ENCODE measurements at regions not wholly inside any gene's neighbourhood (a gene's known extent, or its start where the extent isn't known, plus 50 kb on each side); places are given as distances from the start of the nearest gene placed in this dataset.

GRCh38 chr3:167188592-167188991 is 191.5 kb downstream of the ZBBX start:
- no peak for TF ChIP-seq CTCF (conservative IDR thresholded peaks at IDR 0.05; ENCODE audit: low read depth)
- CTCF ChIA-PET = no interaction called here

GRCh38 chr3:167187221-167187620 is 192.9 kb downstream of the ZBBX start:
- TF ChIP-seq CTCF (conservative IDR thresholded peaks at IDR 0.05; ENCODE audit: low read depth) = no peak
- H3K27ac ChIP-seq = no peak overlapping the region
- ChIA-PET POLR2A (ENCODE audit: low non-redundant PET) (no interaction called here), CTCF (no interaction called here)
- DNase-seq (ENCODE audit: low spot score) = no peak

More at GRCh38 chr3:167188592-167188991, 191.5 kb downstream of the ZBBX start:
- no peak for DNase-seq (ENCODE audit: low spot score)
- POLR2A ChIA-PET (ENCODE audit: low non-redundant PET) = no interaction called here
- H3K27ac ChIP-seq = no peak overlapping the region

GRCh38 chr3:167184511-167184910 is 195.6 kb downstream of the ZBBX start:
- DNase-seq (ENCODE audit: low spot score) = peak; percentile 1
- TF ChIP-seq CTCF (conservative IDR thresholded peaks at IDR 0.05; ENCODE audit: low read depth) = no peak
- POLR2A ChIA-PET (ENCODE audit: low non-redundant PET) = no interaction called here
- H3K27ac ChIP-seq = no peak overlapping the region
- CTCF ChIA-PET = no interaction called here

- ChIA-PET CTCF (no interaction called here), POLR2A (ENCODE audit: low non-redundant PET) (no interaction called here)
- TF ChIP-seq CTCF (conservative IDR thresholded peaks at IDR 0.05; ENCODE audit: low read depth) = no peak
- no peak overlapping the region for H3K27ac ChIP-seq
- no peak for DNase-seq (ENCODE audit: low spot score)
Measured at GRCh38 chr3:167172377-167172776, 207.7 kb downstream of the ZBBX start.

- CTCF ChIA-PET = no interaction called here
- DNase-seq (ENCODE audit: low spot score) = no peak
- no peak for TF ChIP-seq CTCF (conservative IDR thresholded peaks at IDR 0.05; ENCODE audit: low read depth)
- H3K27ac ChIP-seq = no peak overlapping the region
- POLR2A ChIA-PET (ENCODE audit: low non-redundant PET) = no interaction called here
Measured at GRCh38 chr3:167167491-167167890, 212.6 kb downstream of the ZBBX start.

GRCh38 chr3:167166594-167167253 is 213.4 kb downstream of the ZBBX start:
- no peak for TF ChIP-seq CTCF (conservative IDR thresholded peaks at IDR 0.05; ENCODE audit: low read depth)
- DNase-seq (ENCODE audit: low spot score) = no peak
- ChIA-PET POLR2A (ENCODE audit: low non-redundant PET) (interaction anchor here (0.5 kb wide), 1 partner anchor 254 kb away, joined by 5 read pairs; no protein-coding TSS in a partner anchor), CTCF (no interaction called here)
- no peak overlapping the region for H3K27ac ChIP-seq

All from RWPE1 (cell line).